ENCODE measurements at regions not wholly inside any gene's neighbourhood (a gene's known extent, or its start where the extent isn't known, plus 50 kb on each side); places are given as distances from the start of the nearest gene placed in this dataset.

GRCh38 chr18:73235491-73235890 is 367.7 kb upstream of the NETO1 start:
- peak; percentile 11 to 12 for DNase-seq

GRCh38 chr18:73232933-73233332 is 365.1 kb upstream of the NETO1 start:
- DNase-seq: no peak

- DNase-seq: no peak
These were observed 352.9 kb upstream of the NETO1 start for GRCh38 chr18:73220663-73221062.

- DNase-seq: no peak
These were observed 350.5 kb upstream of the NETO1 start for GRCh38 chr18:73218293-73218692.

GRCh38 chr18:73214970-73215369 is 347.2 kb upstream of the NETO1 start:
- DNase-seq: no peak

GRCh38 chr18:73212442-73212841 is 344.7 kb upstream of the NETO1 start:
- DNase-seq: no peak

GRCh38 chr18:73201940-73202339 is 334.2 kb upstream of the NETO1 start:
- no peak for DNase-seq

- no peak for DNase-seq
These were observed 331.4 kb upstream of the NETO1 start for GRCh38 chr18:73199151-73199550.

GRCh38 chr18:73189718-73190117 is 321.9 kb upstream of the NETO1 start:
- DNase-seq: no peak

GRCh38 chr18:73168236-73168635 is 300.4 kb upstream of the NETO1 start:
- DNase-seq: no peak

- DNase-seq: no peak
These were observed 296.6 kb upstream of the NETO1 start for GRCh38 chr18:73164430-73164829.

- DNase-seq: no peak
These were observed 295.4 kb upstream of the NETO1 start for GRCh38 chr18:73163236-73163635.

- DNase-seq: no peak
These were observed 288.3 kb upstream of the NETO1 start for GRCh38 chr18:73156117-73156516.

GRCh38 chr18:73153271-73153670 is 285.5 kb upstream of the NETO1 start:
- DNase-seq: no peak

- DNase-seq: no peak
These were observed 283.3 kb upstream of the NETO1 start for GRCh38 chr18:73151086-73151485.

- DNase-seq: no peak
These were observed 282.4 kb upstream of the NETO1 start for GRCh38 chr18:73150199-73150598.

GRCh38 chr18:73147590-73147989 is 279.8 kb upstream of the NETO1 start:
- DNase-seq: no peak

- DNase-seq: no peak
These were observed 276.2 kb upstream of the NETO1 start for GRCh38 chr18:73144030-73144429.

GRCh38 chr18:73136134-73136533 is 268.3 kb upstream of the NETO1 start:
- DNase-seq: no peak

GRCh38 chr18:73124175-73124574 is 256.4 kb upstream of the NETO1 start:
- DNase-seq: no peak

GRCh38 chr18:73121207-73121606 is 253.4 kb upstream of the NETO1 start:
- no peak for DNase-seq

- no peak for DNase-seq
These were observed 252.8 kb upstream of the NETO1 start for GRCh38 chr18:73120626-73121025.

- DNase-seq: no peak
These were observed 251.8 kb upstream of the NETO1 start for GRCh38 chr18:73119574-73119973.

- DNase-seq: no peak
These were observed 250.5 kb upstream of the NETO1 start for GRCh38 chr18:73118121-73118816.
